Vagina (tissue), 2 donors: ENCODE measurements at regions not wholly inside any gene's neighbourhood (a gene's known extent, or its start where the extent isn't known, plus 50 kb on each side); places are given as distances from the start of the nearest gene placed in this dataset.

Experiments used
- CTCF ChIP-seq, 3 experiments: fragments of 450-650 bp in 2 of 3; fragments of 200-600 bp in 1 of 3; sonication (generic) in 1 of 3; IDR thresholded peaks; one replicate each; pipeline ENCODE4 v1.5.1; 2017 to 2019; ENCODE audit warnings: antibody characterized with exemption in 3 of 3, mild to moderate bottlenecking in 2 of 3, moderate library complexity in 2 of 3
- POLR2A ChIP-seq, 2 donors: fragments of 450-650 bp; IDR thresholded peaks; one replicate each; pipeline ENCODE4 v1.6.1; 2017; ENCODE audit warnings: antibody characterized with exemption in 2 of 2, mild to moderate bottlenecking in 2 of 2, moderate library complexity in 2 of 2
- POLR2AphosphoS5 ChIP-seq, 2 donors: sonication (generic); formaldehyde crosslinking; IDR thresholded peaks; one replicate each; pipeline ENCODE4 v1.9.0; 2017; ENCODE audit warnings: antibody characterized with exemption in 2 of 2, mild to moderate bottlenecking in 2 of 2, low read depth in 1 of 2; ENCODE audit not compliant: insufficient read depth in 1 of 2

DNA sequence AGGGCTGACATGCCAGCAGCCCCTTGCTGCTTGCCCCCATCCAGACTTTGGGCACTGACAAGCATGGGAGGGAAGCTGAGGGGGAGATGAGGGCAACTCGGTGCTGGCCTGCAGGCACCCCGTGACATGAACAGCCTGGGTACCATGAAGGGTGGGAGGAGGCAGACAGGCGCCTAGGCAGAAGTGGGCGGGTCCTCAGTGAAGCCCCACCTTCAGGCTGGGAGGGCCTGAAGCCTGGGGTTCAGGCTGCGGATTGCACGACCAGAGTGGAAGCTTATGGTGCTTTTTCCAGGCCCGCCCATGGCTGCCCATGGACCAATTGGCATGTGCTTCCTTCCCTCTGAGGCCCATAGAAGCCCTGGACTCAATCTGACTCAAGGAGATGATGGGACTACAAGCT, 354.1 kb downstream of the GRIA2 start:
- TF ChIP-seq CTCF (IDR thresholded peaks at IDR 0.05) (no peak), POLR2AphosphoS5 (IDR thresholded peaks at IDR 0.05; ENCODE audit: insufficient read depth in 1 of 2, low read depth in 1 of 2) (no peak), POLR2A (IDR thresholded peaks at IDR 0.05) (no peak)
